ENCODE measurements at regions not wholly inside any gene's neighbourhood (a gene's known extent, or its start where the extent isn't known, plus 50 kb on each side); places are given as distances from the start of the nearest gene placed in this dataset.

DNA sequence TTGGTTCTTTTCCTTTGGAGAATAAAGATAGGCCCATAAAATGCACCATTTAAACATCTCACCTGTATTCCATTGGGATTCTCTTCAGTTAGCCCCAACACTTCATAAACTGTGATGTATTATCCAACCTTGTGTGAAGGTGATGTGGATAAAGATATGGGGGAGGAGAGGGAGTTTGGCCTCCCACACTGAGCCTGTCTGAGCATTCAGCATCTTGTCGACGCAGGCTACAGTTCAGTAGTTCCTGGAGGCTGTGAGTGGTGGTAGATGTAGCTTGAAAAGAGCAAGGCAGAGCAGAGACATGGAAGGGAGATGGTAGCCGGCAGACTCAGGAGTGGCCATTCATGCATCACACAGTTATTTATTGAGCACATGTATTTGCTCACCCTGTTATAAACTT lies 292.4 kb upstream of the PITX2 start:
- no peak overlapping the region for H3K9ac ChIP-seq (ENCODE audit: low read length)
- CTCF ChIA-PET, result no interaction called here
- no peak overlapping the region for H3K4me3 ChIP-seq (ENCODE audit: control extremely low read depth in 1 of 5, extremely low read depth in 1 of 5, insufficient read depth in 1 of 5, low read depth in 2 of 5, low read length in 4 of 5)
- 38% methylated on average over 2 of the region's 3 CpGs for WGBS (ENCODE audit: insufficient coverage)
- H4K20me1 ChIP-seq (ENCODE audit: control insufficient read depth, insufficient read depth, low read length, poor library complexity, severe bottlenecking), result no peaks in the 10 kb centered on the region
- Mint-ChIP-seq H3K27me3 (no peaks in the 10 kb centered on the region), H3K27ac (no peak overlapping the region), H3K4me1 (no peaks in the 10 kb centered on the region), H3K4me3 (no peak overlapping the region), H3K9me3 (ENCODE audit: insufficient read depth) (no peaks in the 10 kb centered on the region)
- no peaks in the 10 kb centered on the region for H3K9me3 ChIP-seq (ENCODE audit: control extremely low read depth in 1 of 3, control insufficient read depth in 2 of 3, insufficient read depth in 1 of 3, low read length in 2 of 3)
- H3K27ac ChIP-seq (ENCODE audit: low read length in 2 of 2), result no peak overlapping the region
- no peak overlapping the region for H2AFZ ChIP-seq (ENCODE audit: insufficient read depth, low read depth, low read length, poor library complexity, severe bottlenecking)
- no peak overlapping the region for H3K4me2 ChIP-seq (replicated peaks; ENCODE audit: low read depth, low read length, poor library complexity, severe bottlenecking)
- H3K36me3 ChIP-seq (replicated peaks in 1 of 2; ENCODE audit: control extremely low read depth in 1 of 2, control insufficient read depth in 1 of 2, extremely low read depth in 1 of 2, insufficient read depth in 2 of 2, low read length in 1 of 2), result no peaks in the 10 kb centered on the region
- DNase-seq (no peak), ATAC-seq (ENCODE audit: low read depth) (no peak)
- intact Hi-C loops (cut with micrococcal nuclease), result no loop called here
- no peaks in the 10 kb centered on the region for H3K27me3 ChIP-seq (replicated peaks in 1 of 4; ENCODE audit: control extremely low read depth in 1 of 4, control insufficient read depth in 3 of 4, insufficient read depth in 4 of 4, low read length in 3 of 4)
- no peaks in the 10 kb centered on the region for H3K79me2 ChIP-seq (ENCODE audit: control insufficient read depth, insufficient read depth, low read length)
- POLR2A ChIA-PET, result no interaction called here
- H3K4me1 ChIP-seq (ENCODE audit: control insufficient read depth in 2 of 2, insufficient read depth in 2 of 2, low read length in 2 of 2), result no peaks in the 10 kb centered on the region
- no peak for TF ChIP-seq EZH2 (IDR thresholded peaks at IDR 0.05; ENCODE audit: borderline replicate concordance, insufficient read depth, low read depth, low read length, poor library complexity, severe bottlenecking)
- TF ChIP-seq, protein P1, sequence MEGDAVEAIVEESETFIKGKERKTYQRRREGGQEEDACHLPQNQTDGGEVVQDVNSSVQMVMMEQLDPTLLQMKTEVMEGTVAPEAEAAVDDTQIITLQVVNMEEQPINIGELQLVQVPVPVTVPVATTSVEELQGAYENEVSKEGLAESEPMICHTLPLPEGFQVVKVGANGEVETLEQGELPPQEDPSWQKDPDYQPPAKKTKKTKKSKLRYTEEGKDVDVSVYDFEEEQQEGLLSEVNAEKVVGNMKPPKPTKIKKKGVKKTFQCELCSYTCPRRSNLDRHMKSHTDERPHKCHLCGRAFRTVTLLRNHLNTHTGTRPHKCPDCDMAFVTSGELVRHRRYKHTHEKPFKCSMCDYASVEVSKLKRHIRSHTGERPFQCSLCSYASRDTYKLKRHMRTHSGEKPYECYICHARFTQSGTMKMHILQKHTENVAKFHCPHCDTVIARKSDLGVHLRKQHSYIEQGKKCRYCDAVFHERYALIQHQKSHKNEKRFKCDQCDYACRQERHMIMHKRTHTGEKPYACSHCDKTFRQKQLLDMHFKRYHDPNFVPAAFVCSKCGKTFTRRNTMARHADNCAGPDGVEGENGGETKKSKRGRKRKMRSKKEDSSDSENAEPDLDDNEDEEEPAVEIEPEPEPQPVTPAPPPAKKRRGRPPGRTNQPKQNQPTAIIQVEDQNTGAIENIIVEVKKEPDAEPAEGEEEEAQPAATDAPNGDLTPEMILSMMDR (IDR thresholded peaks at IDR 0.05), result no peak

DNA sequence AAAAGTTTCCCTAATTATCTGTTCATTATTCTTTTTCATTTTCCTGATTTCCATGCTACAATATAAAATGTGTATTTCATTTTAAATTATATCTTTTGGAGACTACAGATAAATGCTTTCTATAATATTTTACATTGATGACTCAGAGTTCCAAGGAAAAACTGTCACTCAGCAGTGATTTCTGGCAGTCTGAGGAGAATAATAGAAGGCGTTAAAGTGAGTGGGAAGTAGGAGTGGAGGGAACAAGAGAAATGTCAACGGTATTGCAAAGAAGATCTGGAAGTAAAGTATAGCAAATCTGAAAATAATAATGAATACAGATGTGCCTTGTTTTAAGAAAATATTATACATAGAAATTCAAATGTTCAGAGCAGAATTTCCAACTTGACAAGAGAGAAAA lies 293.6 kb upstream of the PITX2 start:
- no peak for ATAC-seq (ENCODE audit: low read depth)

More for the DNA sequence above, 293.6 kb upstream of the PITX2 start:
- Histone ChIP-seq H3K4me2 (replicated peaks; ENCODE audit: low read depth, low read length, poor library complexity, severe bottlenecking) (no peak overlapping the region), H3K9me3 (ENCODE audit: control extremely low read depth in 1 of 3, control insufficient read depth in 2 of 3, insufficient read depth in 1 of 3, low read length in 2 of 3) (no peaks in the 10 kb centered on the region), H3K27me3 (replicated peaks in 1 of 4; ENCODE audit: control extremely low read depth in 1 of 4, control insufficient read depth in 3 of 4, insufficient read depth in 4 of 4, low read length in 3 of 4) (no peaks in the 10 kb centered on the region), H4K20me1 (ENCODE audit: control insufficient read depth, insufficient read depth, low read length, poor library complexity, severe bottlenecking) (no peaks in the 10 kb centered on the region), H3K79me2 (ENCODE audit: control insufficient read depth, insufficient read depth, low read length) (no peaks in the 10 kb centered on the region), H2AFZ (ENCODE audit: insufficient read depth, low read depth, low read length, poor library complexity, severe bottlenecking) (no peak overlapping the region), H3K36me3 (replicated peaks in 1 of 2; ENCODE audit: control extremely low read depth in 1 of 2, control insufficient read depth in 1 of 2, extremely low read depth in 1 of 2, insufficient read depth in 2 of 2, low read length in 1 of 2) (no peaks in the 10 kb centered on the region), H3K4me3 (ENCODE audit: control extremely low read depth in 1 of 5, extremely low read depth in 1 of 5, insufficient read depth in 1 of 5, low read depth in 2 of 5, low read length in 4 of 5) (no peak overlapping the region), H3K4me1 (ENCODE audit: control insufficient read depth in 2 of 2, insufficient read depth in 2 of 2, low read length in 2 of 2) (no peaks in the 10 kb centered on the region), H3K9ac (ENCODE audit: low read length) (no peak overlapping the region), H3K27ac (ENCODE audit: low read length in 2 of 2) (no peak overlapping the region)
- no peak overlapping the region for H3K27ac Mint-ChIP-seq
- no peak overlapping the region for H3K4me3 Mint-ChIP-seq
- 100% methylated on average over 1 of the region's 2 CpGs for WGBS (ENCODE audit: insufficient coverage)
- intact Hi-C loops (cut with micrococcal nuclease), result no loop called here
- H3K9me3 Mint-ChIP-seq (ENCODE audit: insufficient read depth), result no peaks in the 10 kb centered on the region
- no peak for DNase-seq
- no peaks in the 10 kb centered on the region for H3K27me3 Mint-ChIP-seq
- CTCF ChIA-PET, result no interaction called here
- TF ChIP-seq, protein P1 (IDR thresholded peaks at IDR 0.05), result no peak
- no peak for TF ChIP-seq EZH2 (IDR thresholded peaks at IDR 0.05; ENCODE audit: borderline replicate concordance, insufficient read depth, low read depth, low read length, poor library complexity, severe bottlenecking)
- no peaks in the 10 kb centered on the region for H3K4me1 Mint-ChIP-seq
- POLR2A ChIA-PET, result no interaction called here

All from B cell (primary cell).